EL (cell line): ENCODE measurements at regions not wholly inside any gene's neighbourhood (a gene's known extent, or its start where the extent isn't known, plus 50 kb on each side); places are given as distances from the start of the nearest gene placed in this dataset.

ENCODE experiments used
- DNase-seq: peaks from one replicate; pipeline ENCODE4 v3.0.0-alpha.2; 2016

GRCh38 chr7:65809259-65809981, 63.5 kb upstream of the VKORC1L1 start:
- DNase-seq, result no peak

DNA sequence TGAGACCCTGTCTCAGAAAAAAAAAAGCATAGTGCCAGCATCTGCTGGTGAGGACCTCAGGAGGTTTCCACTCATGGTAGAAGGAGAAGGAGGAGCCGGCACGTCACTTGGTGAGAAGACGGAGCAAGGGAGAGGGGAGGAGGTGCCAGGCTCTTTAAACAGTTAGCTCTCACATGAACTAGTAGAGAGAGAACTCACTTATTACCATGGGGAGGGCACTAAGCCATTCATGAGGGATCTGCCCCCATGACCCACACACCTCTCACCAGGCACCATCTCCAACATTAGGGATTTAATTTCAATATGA, 62.9 kb upstream of the VKORC1L1 start:
- no peak for DNase-seq

DNA sequence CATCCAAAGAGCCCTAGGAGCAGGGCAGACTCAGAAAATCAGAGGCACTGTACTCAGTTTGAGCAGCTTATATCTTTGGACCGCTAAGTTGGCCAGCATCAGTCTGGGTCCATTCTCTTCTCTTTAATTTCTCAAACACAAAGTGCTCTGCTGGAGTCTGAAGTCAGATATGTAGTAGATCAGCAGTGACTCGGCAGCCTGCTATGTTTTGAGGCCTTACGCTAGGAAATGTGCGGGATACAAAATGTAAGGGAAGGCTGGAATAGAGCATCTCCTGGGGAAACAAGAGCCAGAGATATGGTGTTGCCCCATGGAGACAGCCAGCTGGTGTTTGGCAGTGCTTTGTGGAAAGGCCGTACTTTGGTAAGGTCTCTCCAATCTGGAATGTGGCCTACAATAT, 60.6 kb upstream of the VKORC1L1 start:
- DNase-seq, result peak; percentile 46

DNA sequence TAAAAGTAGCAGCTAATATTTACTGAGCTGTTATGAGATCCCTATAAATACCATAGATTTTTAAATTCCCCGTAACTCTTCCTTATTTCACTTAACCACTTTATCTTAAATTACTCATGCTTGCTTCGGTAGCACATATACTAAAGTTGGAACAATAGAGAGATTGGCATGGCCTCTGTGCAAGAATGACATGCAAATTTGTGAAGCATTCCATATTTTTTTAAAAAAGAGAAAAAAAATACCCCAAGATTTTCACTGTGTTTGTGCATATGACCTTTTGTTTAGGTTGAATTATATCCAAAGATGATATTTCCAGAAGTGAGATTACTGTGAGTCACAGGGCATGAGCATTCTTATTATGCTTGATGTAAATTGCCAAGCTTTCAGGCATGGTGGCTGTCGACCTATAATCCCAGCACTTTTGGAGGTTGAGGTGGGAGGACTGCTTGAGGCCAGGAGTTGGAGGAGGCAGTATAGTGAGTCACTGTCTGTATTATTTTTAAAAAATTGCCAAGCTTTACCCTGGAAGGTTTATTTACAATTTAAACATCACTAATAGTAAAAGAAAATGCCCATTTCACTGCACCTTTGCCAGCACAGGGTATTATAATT, 58.2 kb upstream of the VKORC1L1 start:
- DNase-seq, result peak; percentile 49

GRCh38 chr7:65820287-65820950, 52.5 kb upstream of the VKORC1L1 start:
- peak; percentile 15 for DNase-seq
